PC-3 (cell line): ENCODE measurements at regions not wholly inside any gene's neighbourhood (a gene's known extent, or its start where the extent isn't known, plus 50 kb on each side); places are given as distances from the start of the nearest gene placed in this dataset.

ENCODE experiments used
- EZH2 ChIP-seq: fragments of 300-600 bp; sonication (generic); IDR thresholded peaks from one replicate; pipeline ENCODE4 v1.6.1; 2017; ENCODE audit warnings: antibody characterized with exemption, mild to moderate bottlenecking, low read length; ENCODE audit not compliant: unreplicated experiment
- EZH2phosphoT487 ChIP-seq: fragments of 300-600 bp; sonication (generic); IDR thresholded peaks from 2 replicates; pipeline ENCODE4 v1.6.1; 2018; ENCODE audit warnings: mild to moderate bottlenecking, antibody characterized with exemption, low read length, borderline replicate concordance
- TF ChIP-seq, protein P1 (sequence below): fragments of 300-600 bp; sonication (generic); conservative IDR thresholded peaks from 2 replicates; pipeline ENCODE4 v1.5.1; 2017; ENCODE audit warnings: antibody characterized with exemption, low read depth, mild to moderate bottlenecking, low read length

DNA sequence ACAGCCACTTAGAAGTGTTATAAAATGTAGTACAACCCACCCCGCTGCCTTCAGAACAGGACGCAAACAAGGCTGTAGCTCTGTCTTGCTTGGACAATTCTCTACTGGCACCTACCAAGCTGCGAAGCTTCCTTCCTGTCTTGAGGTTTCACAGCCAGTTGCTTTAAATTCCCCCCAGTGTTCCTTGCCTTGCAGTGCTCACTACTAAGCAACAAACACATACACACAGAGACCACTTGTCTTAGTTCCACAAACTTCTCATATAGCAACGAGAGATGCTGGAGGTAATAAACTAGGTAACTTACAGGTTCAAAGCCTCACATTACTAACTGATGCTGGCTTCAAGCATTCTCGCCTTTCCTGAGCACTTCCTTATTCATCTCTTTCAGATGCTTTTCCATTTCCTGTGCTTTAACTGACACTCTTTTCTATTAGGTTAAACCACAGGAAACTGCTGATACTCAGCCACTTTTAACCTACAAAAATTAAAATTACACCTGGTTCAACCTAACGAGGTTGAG lies 91.5 kb upstream of the PTGDR start:
- TF ChIP-seq, protein P1, sequence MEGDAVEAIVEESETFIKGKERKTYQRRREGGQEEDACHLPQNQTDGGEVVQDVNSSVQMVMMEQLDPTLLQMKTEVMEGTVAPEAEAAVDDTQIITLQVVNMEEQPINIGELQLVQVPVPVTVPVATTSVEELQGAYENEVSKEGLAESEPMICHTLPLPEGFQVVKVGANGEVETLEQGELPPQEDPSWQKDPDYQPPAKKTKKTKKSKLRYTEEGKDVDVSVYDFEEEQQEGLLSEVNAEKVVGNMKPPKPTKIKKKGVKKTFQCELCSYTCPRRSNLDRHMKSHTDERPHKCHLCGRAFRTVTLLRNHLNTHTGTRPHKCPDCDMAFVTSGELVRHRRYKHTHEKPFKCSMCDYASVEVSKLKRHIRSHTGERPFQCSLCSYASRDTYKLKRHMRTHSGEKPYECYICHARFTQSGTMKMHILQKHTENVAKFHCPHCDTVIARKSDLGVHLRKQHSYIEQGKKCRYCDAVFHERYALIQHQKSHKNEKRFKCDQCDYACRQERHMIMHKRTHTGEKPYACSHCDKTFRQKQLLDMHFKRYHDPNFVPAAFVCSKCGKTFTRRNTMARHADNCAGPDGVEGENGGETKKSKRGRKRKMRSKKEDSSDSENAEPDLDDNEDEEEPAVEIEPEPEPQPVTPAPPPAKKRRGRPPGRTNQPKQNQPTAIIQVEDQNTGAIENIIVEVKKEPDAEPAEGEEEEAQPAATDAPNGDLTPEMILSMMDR: no peak
- TF ChIP-seq EZH2 (no peak), EZH2phosphoT487 (no peak)
